NCI-H1048 (cell line): ENCODE measurements at regions not wholly inside any gene's neighbourhood (a gene's known extent, or its start where the extent isn't known, plus 50 kb on each side); places are given as distances from the start of the nearest gene placed in this dataset.

Experiments used
- DNase-seq: peaks from one replicate; lab custom pipeline; 2025; lab: John Stamatoyannopoulos, UW

DNA sequence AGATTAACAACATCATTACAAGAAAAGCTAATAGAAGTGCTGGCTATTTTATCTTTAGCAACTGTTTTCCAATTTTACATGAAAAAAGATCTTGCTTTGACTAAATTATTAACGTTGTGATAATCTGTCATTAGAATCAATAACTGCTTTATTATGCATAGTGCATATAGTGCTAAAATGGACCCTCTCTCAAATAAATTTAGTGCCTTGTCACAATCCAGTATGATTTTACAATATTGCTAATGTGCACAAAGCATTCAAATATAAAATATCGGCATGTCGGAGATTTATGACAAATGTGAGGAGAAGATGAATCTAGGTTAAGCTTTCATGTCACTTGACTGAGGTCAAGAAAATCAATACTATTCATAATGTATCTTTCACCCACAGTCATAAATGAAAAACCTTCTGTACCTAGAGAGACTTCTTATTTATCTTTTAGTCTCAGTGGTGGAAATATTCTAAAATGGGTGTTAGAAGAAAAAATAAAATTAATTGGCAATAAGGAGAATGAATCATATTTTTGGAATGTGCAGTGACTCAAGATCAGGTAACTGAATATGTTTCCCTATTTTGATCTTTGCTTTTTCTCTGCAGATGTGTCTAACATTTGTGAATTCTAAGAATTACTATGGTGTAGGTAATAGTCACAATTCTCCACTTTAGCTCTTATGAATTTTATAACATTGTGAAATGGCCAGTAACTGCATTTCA, 672.9 kb upstream of the GRAMD2B start:
- DNase-seq: no peak

DNA sequence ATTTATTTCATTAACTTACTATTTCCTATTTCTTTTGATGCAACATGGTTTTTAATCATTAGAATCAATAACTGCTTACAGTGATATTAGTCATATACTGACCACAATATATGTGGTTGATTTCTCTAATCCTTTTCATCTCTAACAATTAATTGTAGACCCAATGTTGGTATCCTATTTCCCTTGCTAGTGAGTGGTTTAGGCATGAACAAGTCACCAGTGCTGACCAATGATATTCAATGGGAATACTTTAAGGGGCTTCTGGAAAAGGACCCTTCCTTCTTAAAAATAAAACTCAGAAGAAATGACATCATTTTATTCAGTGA, 672.4 kb upstream of the GRAMD2B start:
- no peak for DNase-seq

DNA sequence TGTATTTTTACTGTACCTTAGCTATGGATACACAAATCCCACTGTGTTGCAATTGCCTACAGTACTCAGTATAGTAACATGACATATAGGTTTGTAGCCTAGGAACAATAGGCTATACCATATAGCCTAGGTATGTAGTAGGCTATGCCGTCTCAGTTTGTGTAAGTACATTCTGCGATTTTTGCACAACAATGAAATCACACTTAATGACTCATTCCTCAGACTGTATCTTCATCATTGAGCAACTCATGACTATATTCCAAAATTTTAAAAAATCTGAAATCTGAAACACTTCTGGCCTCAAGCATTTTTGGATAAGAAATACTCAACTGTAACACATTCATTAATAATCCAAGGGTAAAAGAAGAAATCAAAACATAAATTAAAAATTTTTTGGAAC, 666.8 kb upstream of the GRAMD2B start:
- DNase-seq: no peak

DNA sequence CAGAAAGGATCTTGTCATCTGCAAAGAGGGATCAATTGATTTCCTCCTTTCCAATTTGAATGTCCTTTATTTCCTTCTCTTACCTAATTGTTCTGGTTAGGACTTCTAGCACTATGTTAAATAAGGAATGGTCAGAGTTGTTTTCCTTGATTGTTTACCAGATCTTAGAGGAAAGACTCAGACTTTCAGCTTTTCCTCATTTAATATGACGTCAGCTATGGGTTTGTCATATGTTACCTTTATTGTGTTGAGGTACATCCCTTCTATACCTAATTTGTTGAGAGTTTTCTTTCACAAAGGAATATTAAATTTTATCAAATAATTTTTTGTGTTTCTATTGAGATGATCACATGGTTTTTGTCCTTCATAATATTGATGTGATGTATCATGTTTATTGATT, 656.5 kb upstream of the GRAMD2B start:
- no peak for DNase-seq

DNA sequence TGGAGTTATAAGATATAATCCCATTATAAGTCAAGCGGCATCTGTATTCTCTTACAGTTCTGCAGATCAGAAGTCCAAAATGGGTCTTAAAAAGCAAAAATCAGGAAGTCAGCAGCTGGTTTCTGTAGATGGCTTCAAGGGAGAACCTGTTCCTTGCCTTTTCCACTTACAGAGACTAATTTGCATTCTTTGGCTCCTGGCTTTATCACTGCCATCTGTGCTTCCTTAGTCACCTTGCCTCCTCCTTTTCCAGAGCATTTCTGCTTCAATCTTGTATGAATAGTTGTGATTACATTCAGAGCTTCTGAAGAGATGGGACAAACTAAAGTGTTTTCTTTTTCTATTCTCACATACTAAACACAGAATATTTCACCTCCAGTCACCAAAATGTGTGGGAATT, 647.3 kb upstream of the GRAMD2B start:
- no peak for DNase-seq

DNA sequence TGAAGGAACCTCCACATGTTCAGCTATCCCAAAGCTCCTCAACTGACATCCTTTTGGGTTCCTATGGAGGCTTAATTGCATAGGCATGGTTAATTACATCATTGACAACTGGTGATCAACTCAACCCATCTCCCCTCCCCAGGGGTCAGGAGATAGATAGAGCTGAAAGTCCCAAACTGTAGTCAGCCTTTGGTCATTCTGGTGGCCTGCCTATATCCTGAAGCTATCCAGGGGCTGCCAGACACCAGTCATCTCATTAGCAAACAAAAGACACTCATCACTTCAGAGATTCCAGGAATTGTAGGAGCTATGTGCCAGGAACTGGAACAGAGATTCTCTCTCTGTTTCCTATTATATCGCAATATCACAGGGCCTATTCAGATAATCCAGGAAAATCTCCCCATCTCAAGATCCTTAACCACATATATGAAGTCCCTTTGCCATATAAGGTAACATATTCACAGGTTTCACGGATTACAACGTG, 646.5 kb upstream of the GRAMD2B start:
- no peak for DNase-seq

DNA sequence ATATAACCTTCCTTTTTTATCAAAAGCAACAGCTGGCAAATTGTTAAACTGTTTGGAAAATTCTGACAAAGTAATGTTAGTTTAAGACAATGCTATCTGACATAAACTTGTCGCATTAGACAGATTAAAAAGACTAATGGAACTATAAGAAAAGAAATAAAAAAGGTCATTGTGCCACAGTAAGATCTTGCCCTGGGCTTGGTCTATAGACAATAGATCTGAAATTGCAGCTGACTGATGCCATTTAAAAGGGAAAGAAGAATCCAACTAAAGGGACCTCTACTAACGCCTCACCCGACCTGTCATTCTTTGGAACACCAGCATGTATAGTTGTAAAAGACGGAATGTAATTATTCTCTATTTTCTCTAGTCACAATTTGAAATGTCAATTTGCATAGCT, 644.4 kb upstream of the GRAMD2B start:
- DNase-seq: no peak

DNA sequence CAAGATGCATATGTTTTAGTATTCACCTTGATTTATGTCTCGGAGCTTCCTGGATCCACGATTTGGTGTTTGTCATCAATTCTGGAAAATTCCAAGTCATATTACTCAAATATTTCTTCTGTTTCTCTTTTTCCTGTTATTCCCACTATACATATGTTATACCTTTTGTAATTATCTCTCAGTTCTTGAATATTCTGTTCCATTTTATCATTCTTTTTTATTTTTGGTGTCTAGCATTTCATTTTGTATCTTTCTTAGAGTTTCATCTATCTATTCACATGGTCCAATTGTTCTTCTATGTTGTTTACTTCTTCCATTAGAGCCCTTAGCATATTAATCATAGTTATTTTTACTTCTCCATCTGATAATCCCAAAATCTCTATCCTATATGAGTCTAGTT, 637.8 kb upstream of the GRAMD2B start:
- no peak for DNase-seq

DNA sequence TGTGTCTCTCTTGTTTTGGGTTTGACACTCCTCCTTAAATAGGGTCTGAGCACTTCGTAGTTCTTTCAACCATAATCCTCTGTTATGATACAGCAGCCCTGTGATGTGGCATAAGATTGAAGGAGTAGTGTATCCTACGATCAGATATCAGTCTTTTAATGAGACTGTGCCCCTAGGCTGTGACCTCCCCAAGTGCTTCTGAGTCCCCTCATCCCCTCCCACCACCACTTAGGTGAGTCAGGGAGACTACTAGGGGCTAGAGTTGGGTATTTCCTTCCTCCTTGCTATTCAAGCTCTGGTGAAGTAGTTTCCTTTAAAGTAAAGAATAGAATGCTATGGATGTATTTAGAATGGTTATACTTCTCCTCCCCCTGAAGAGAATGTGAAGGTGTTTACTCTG, 637.2 kb upstream of the GRAMD2B start:
- no peak for DNase-seq

DNA sequence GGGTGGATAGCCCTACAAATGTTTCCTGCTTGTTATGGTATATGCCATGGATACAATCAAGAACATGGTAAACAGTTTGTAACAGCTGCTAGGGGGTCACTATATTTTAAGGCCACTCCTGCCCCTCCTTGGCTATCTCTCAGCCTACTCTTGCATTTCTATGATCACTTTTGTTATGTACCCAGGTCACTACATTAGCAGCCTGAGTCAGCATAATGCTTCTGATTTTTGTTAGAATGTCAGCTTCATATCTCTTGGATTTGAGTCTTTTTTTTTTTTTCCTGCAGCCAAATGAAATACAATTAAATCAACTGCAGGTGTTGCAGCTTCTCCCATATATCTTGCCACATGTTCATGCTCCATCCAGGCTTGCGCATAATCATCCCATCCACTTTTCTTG, 629.7 kb upstream of the GRAMD2B start:
- DNase-seq: no peak

DNA sequence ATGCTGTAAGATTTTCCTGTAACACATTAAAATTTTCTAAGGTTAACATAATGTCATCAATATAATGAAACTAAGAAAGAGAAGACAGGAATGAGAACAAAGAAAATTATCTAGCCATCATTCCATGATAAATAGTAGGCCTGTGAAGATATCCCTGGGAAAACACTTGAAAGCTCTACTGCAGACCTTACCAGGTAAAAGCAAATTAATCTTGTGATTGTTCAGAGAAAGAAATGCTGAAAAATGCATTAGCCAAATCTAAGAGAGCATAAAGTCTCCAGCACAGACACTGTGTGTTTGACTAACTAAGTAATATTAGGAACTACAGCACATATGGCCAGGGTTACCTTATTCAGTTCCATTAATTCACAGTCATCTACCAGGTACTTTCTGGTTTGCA, 628.3 kb upstream of the GRAMD2B start:
- no peak for DNase-seq

DNA sequence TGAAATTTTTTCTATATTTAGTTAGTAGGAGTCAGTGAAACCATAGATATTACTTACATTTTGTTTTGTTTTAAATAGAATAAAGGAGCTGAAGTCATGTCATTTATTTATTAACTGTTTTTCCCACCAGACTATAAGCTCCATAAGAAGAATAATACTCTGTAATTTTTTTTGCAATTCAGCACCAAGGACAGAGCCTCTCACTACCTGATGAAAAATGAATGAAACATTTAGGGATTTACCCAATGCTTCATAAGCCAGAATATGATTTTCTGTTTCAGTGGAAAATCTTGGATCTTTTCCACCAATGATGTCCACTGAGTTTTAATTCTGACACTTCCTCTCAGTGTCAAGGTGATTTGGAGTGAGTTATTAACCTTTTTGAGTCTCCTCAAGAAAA, 624.9 kb upstream of the GRAMD2B start:
- DNase-seq: no peak

DNA sequence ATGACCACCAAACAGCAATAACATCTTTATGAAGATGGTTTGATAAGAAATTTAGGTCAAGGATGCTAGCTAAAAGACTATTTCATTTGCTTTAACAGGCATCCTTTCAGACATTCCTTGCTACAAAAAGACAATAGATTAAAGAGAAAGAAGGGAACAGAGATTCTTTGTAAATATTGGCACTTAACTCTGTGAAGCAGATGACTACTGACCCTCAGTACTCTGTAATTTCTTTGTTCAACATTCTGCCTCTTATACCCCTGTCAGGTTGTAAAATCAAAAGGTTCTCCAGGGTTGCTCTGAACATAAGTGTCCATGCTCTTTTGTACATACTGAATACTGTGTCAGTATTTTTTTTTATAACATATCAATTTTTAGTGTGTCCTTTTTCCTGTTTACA, 610.6 kb upstream of the GRAMD2B start:
- DNase-seq: no peak

DNA sequence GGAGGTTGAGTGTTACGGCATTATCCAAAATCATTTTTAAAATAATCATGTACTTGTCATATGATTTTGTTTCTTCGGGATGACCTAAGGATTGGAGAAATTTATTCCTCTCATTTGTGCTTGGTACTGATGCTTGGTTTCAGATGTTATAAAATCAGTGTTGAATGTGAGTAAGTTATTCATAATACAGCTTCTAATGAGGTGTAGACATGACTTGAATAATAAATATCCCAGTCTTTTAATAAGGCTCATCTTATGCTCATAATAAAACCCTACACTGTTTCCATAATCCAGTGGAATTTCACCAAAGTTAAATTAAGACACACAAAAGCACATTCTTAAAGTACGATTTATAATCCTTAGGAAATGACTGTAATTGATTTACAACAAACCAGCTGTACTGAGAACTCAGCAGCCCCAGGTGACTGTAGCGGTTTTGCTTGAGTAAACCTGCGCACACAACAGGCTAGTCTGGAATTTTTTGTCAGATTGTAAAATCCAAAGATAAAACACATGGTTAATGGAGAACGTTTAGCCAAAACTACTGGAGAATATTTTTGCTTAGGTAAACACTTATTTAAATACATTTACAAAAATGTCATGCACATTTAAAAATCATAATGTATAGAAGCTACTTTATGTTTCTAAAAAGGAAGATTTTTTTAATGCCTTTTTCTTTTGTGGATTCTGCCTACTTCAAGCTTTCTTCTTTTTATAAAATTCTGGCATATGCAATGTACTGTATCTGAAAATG, 609.8 kb upstream of the GRAMD2B start:
- no peak for DNase-seq

DNA sequence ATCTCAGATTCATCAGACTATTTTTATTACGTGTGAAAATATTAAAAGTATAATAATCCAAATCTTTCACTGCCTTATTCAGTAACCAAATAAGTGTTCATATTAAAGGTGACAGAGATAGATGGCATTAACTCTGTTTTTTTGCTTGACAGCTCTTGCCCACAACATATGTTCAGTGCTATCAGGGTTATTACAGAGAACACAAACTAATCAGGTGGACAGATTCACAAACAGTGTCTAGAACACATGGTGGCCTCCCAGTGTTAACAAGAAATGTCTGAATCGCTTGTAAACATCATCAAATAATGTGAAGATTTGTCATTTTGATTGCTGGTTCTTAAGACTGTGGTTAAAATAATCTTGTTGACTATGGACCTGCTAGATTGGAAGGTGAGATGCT, 609.1 kb upstream of the GRAMD2B start:
- DNase-seq: no peak

DNA sequence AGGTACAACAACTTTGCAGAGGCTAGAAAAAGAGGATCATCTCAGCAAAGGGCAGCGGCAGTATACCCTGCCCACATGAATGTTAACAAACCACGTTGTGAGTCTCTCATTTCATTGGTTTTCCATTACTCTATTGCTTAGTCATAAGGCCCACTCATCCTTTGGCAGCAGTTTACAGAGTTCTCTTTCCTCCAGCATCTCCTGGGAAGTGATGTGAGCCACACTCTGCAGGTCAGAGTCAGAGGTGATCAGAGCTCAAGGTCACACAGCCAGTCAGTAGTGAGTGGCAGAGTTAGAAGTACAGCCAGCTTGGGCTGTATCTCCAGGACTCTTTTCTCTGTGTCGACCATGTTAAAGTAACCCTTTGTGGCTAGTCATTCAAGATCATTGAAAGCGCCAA, 599.6 kb upstream of the GRAMD2B start:
- no peak for DNase-seq

DNA sequence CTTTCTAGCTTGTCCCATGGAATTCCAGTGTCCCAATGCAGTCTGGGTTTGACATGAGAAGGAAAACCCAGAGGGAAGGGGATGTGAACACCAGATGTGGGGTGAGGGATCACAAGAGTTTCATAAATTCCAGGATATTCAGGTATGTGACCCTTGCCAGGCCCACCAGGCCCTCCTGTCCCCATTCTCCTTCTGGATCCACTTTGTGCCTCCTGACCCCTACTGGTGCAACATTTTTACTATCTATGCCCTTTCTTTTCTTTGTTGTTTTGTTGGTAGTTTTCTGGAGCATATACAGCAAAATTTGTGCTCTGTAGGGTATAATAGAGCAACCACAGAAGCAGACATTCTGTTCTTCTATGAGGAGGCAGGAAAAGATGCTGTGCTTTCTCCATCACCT, 597.0 kb upstream of the GRAMD2B start:
- DNase-seq: no peak

DNA sequence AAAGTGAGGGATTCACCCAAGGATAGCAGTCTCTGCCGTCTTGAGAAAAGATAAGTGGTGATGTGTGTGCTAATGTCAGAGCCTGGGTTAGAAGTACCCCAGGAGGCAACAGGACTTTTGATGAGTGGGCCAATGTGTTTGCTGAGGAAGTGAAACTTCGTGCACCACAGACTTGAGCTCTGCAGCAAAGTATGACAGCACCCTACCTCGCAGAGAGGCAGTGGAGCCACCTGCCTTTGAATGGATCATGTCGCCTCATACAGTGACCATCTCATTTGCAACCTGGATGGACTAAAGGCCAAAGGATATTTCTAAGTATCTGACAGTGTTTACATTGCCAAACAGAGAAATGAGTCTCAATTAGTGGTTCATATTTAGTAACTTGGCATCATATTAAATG, 593.9 kb upstream of the GRAMD2B start:
- DNase-seq: no peak

DNA sequence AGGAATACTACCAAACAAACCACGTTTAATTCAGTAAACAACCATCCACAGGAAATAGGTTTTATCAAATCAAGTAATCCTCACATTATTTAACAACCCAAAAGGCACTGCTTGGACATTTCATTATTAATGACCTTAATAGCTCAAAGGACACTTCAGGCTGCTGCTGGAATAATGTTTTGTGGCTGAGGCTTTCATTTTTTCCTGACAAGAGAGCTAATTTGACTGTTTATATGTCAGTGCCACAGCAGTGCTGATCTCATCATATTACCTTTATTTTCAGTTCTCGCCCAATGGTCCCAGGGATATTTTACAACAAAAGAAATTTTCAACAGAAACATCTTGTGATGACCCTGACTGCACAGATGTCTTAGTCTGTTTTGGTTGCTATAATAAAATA, 589.8 kb upstream of the GRAMD2B start:
- DNase-seq: no peak

DNA sequence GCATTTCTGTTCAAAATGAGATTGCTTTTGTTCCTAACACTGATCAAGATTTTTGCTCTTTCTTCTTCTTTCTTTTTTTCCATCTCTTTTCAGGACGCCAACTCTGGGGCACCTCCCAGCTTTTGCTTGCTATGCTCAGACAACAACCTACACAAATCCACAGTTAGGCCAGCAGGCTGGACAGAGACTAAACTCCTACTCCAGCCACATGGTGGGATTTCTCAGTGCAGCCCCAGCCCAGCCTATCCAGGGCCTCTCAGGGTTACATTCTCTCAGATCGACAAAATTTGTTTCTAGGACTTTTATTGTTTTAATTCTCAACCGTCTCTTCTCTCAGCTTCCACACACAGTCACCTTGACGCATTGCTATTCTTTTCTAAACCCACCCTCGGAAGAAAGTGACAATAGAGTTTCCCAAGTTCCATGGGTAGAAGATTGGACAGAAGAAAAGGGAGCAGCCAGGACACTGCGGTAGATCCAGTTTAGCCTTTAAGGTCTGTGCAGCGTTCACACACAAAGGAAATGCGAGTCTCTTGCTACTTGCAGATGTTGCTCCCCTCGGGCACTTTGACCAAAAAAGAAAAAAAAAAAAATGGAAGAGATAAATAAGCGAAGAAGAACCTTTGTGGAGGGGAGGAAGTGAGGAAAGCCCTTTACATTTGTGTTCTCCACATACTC, 588.6 kb upstream of the GRAMD2B start:
- no peak for DNase-seq

DNA sequence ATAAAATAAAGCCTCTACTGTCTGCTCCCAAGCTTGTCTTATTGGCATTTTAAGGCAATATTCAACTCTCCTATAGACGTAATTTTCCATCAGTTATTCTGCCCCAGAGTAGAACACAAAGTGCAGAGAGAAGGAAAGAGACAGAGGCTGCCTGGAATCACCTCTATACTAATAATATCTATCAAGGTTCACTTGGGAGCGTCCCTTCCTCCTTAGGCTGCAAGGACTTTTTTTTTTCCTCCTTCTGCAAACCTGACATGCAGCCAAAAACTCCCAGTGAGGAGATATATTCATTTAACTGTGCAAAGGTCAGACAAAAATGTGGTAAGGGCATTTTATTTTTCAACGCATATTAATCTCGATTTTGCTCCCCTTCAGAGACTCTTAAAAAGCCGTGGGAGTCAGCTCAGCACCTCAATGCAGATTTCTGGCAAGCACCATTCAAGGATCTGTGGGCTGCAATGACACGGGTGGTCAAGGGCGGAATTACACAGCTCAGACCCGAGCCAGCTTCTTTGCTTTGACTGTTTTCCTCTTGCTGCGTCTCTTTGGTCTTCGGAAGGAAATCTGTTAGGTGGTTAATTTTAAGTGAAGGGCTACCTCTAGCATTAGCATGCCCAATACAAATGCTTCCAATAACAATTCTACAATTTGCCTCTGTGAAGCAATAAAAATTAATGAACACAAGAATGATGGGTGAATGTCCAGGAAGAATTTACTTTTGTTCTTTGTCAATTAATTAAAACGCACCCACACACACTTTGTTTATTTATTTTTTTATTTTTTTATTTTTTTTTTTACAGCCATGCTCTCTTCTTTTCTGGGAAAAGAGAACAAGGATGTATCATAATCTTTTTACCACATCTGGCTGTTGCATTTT, 587.7 kb upstream of the GRAMD2B start:
- DNase-seq: no peak

DNA sequence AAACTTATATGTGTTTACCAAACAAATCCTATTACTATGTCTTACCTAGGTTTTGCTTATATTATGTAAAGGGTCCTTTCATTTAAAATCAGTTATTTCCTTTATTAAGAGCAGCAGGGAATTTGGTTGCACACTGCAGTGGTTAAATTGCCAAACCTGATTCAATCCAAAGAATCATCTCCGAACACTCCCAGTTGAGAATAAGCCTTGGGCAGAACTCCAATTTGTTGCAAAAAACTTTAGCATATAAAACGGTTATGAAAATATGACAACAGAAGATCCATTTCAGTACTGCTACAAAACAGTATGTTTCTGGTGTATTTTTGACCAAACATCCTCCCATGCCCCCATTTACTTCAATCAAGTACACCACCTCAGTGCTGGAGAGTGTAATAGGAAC, 587.0 kb upstream of the GRAMD2B start:
- no peak for DNase-seq
